GM12891 (cell line): ENCODE measurements at regions not wholly inside any gene's neighbourhood (a gene's known extent, or its start where the extent isn't known, plus 50 kb on each side); places are given as distances from the start of the nearest gene placed in this dataset.

ENCODE experiments used
- POLR2A ChIP-seq: IDR thresholded peaks from 2 replicates; pipeline ENCODE4 v1.6.1; 2011; ENCODE audit warnings: low read depth, low read length, control low read depth
- POLR2AphosphoS5 ChIP-seq: IDR thresholded peaks from 2 replicates; pipeline ENCODE4 v1.6.1; 2011; ENCODE audit warnings: low read depth, low read length, control low read depth
- SPI1 ChIP-seq: IDR thresholded peaks from 2 replicates; pipeline ENCODE4 v1.6.1; 2011; ENCODE audit warnings: low read depth, low read length, control low read depth
- TAF1 ChIP-seq: IDR thresholded peaks from 2 replicates; pipeline ENCODE4 v1.6.1; 2011; ENCODE audit warnings: low read depth, low read length, control low read depth

GRCh38 chr13:88384542-88384941, 713.4 kb downstream of the SLITRK5 start:
- TF ChIP-seq POLR2A, result no peak
- no peak for TF ChIP-seq POLR2AphosphoS5
- TF ChIP-seq TAF1, result no peak
- TF ChIP-seq SPI1, result no peak
